ENCODE measurements at regions not wholly inside any gene's neighbourhood (a gene's known extent, or its start where the extent isn't known, plus 50 kb on each side); places are given as distances from the start of the nearest gene placed in this dataset.
A peak's percentile ranks its signal among the peaks of the same experiment; 100 is the strongest.

- TF ChIP-seq CTCF (IDR thresholded peaks at IDR 0.05) = no peak
- Mint-ChIP-seq H3K4me3 (no peak overlapping the region), H3K36me3 (no peaks in the 10 kb centered on the region), H3K27me3 (ENCODE audit: low read depth in 2 of 2) (no peaks in the 10 kb centered on the region), H3K4me1 (peaks cover 0 to 6% of the 10 kb centered on the region in 2 donors), H3K9me3 (peaks cover 0 to 3% of the 10 kb centered on the region in 2 donors), H3K27ac (no peak overlapping the region)
- DNase-seq = no peak
- Histone ChIP-seq H3K27ac (ENCODE audit: low read length) (no peak overlapping the region), H3K4me1 (ENCODE audit: control insufficient read depth, insufficient read depth, low read length) (peaks cover 5% of the 10 kb centered on the region), H3K9me3 (ENCODE audit: control insufficient read depth, insufficient read depth, low read length) (no peaks in the 10 kb centered on the region), H3K27me3 (ENCODE audit: control insufficient read depth, insufficient read depth, low read length) (no peaks in the 10 kb centered on the region), H3K4me3 (ENCODE audit: low read length) (no peak overlapping the region), H3K36me3 (ENCODE audit: control insufficient read depth, insufficient read depth, low read length) (no peaks in the 10 kb centered on the region)
- ATAC-seq = no peak
- 92% methylated on average over 8 of the region's 9 CpGs for WGBS (ENCODE audit: insufficient coverage)
- intact Hi-C loops (cut with micrococcal nuclease) = no loop called here
These were observed 367.0 kb upstream of the CADM1 start for GRCh38 chr11:115871161-115871760.

GRCh38 chr11:115869780-115870431 lies 365.7 kb upstream of the CADM1 start:
- no peak for TF ChIP-seq CTCF (IDR thresholded peaks at IDR 0.05)
- peaks cover 0 to 2% of the 10 kb centered on the region in 2 donors for H3K27me3 Mint-ChIP-seq (ENCODE audit: low read depth in 2 of 2)
- H3K9me3 ChIP-seq (ENCODE audit: control insufficient read depth, insufficient read depth, low read length) = no peaks in the 10 kb centered on the region
- peaks cover 0 to 3% of the 10 kb centered on the region in 2 donors for H3K9me3 Mint-ChIP-seq
- no peaks in the 10 kb centered on the region for H3K36me3 ChIP-seq (ENCODE audit: control insufficient read depth, insufficient read depth, low read length)
- DNase-seq (peak in 1 of 2 donors; percentile 7), ATAC-seq (no peak)
- no peak overlapping the region for H3K27ac Mint-ChIP-seq
- peaks cover 0 to 6% of the 10 kb centered on the region in 2 donors for H3K4me1 Mint-ChIP-seq
- peaks cover 5% of the 10 kb centered on the region for H3K4me1 ChIP-seq (ENCODE audit: control insufficient read depth, insufficient read depth, low read length)
- H3K4me3 ChIP-seq (ENCODE audit: low read length) = no peak overlapping the region
- intact Hi-C loops (cut with micrococcal nuclease) = no loop called here
- no peak overlapping the region for H3K27ac ChIP-seq (ENCODE audit: low read length)
- no peak overlapping the region for H3K4me3 Mint-ChIP-seq
- no peaks in the 10 kb centered on the region for H3K27me3 ChIP-seq (ENCODE audit: control insufficient read depth, insufficient read depth, low read length)
- WGBS (ENCODE audit: insufficient coverage) = 60% methylated on average over 5 of the region's 5 CpGs
- H3K36me3 Mint-ChIP-seq = no peaks in the 10 kb centered on the region

GRCh38 chr11:115869131-115869530 lies 364.9 kb upstream of the CADM1 start:
- H3K4me1 ChIP-seq (ENCODE audit: control insufficient read depth, insufficient read depth, low read length) = peaks cover 5% of the 10 kb centered on the region
- H3K27ac ChIP-seq (ENCODE audit: low read length) = no peak overlapping the region
- peaks cover 0 to 6% of the 10 kb centered on the region in 2 donors for H3K4me1 Mint-ChIP-seq
- intact Hi-C loops (cut with micrococcal nuclease) = no loop called here
- TF ChIP-seq CTCF (IDR thresholded peaks at IDR 0.05) = no peak
- H3K9me3 ChIP-seq (ENCODE audit: control insufficient read depth, insufficient read depth, low read length) = no peaks in the 10 kb centered on the region
- H3K27me3 Mint-ChIP-seq (ENCODE audit: low read depth in 2 of 2) = peaks cover 0 to 2% of the 10 kb centered on the region in 2 donors
- no peak for DNase-seq
- no peaks in the 10 kb centered on the region for H3K27me3 ChIP-seq (ENCODE audit: control insufficient read depth, insufficient read depth, low read length)
- WGBS (ENCODE audit: insufficient coverage) = 69% methylated on average over 2 of the region's 2 CpGs
- no peaks in the 10 kb centered on the region for H3K36me3 ChIP-seq (ENCODE audit: control insufficient read depth, insufficient read depth, low read length)
- no peak overlapping the region for H3K27ac Mint-ChIP-seq
- H3K4me3 Mint-ChIP-seq = no peak overlapping the region
- no peak overlapping the region for H3K4me3 ChIP-seq (ENCODE audit: low read length)
- H3K9me3 Mint-ChIP-seq = peaks cover 0 to 3% of the 10 kb centered on the region in 2 donors
- ATAC-seq = no peak
- H3K36me3 Mint-ChIP-seq = no peaks in the 10 kb centered on the region
